Liver (tissue), 7 donors: ENCODE measurements at regions not wholly inside any gene's neighbourhood (a gene's known extent, or its start where the extent isn't known, plus 50 kb on each side); places are given as distances from the start of the nearest gene placed in this dataset.

Source experiments
- DNase-seq: peaks from one replicate; pipeline ENCODE4 v3.0.0-alpha.2; 2017; ENCODE audit warnings: low spot score
- H3K27ac ChIP-seq, 2 donors: one replicate each; pipeline ENCODE4 v1.7.0; 2013; ENCODE audit warnings: inconsistent platforms in 2 of 2, low read length in 2 of 2, control low read depth in 1 of 2, low read depth in 1 of 2, mild to moderate bottlenecking in 1 of 2
- H3K27me3 ChIP-seq, 4 donors: one replicate each; pipeline versions ENCODE4 v1.6.1 to v1.7.0; 2013; ENCODE audit warnings: low read length in 3 of 4, inconsistent platforms in 1 of 4, mild to moderate bottlenecking in 1 of 4, moderate library complexity in 1 of 4; ENCODE audit not compliant: control insufficient read depth in 4 of 4, insufficient read depth in 4 of 4
- H3K36me3 ChIP-seq, 4 donors: one replicate each; pipeline versions ENCODE4 v1.6.1 to v1.7.0; 2013; ENCODE audit warnings: low read length in 3 of 4, mild to moderate bottlenecking in 3 of 4, low read depth in 1 of 4, moderate library complexity in 1 of 4; ENCODE audit not compliant: control insufficient read depth in 4 of 4, insufficient read depth in 3 of 4
- H3K4me1 ChIP-seq, 4 donors: one replicate each; pipeline versions ENCODE4 v1.6.1 to v1.7.0; 2013; ENCODE audit warnings: low read length in 3 of 4, mild to moderate bottlenecking in 3 of 4, moderate library complexity in 1 of 4; ENCODE audit not compliant: control insufficient read depth in 4 of 4, insufficient read depth in 4 of 4
- H3K4me3 ChIP-seq, 3 donors: one replicate each; pipeline versions ENCODE4 v1.6.1 to v1.7.0; 2013; ENCODE audit warnings: low read length in 3 of 3, control low read depth in 1 of 3, low read depth in 1 of 3, mild to moderate bottlenecking in 1 of 3
- H3K9ac ChIP-seq, 2 donors: one replicate each; pipeline ENCODE4 v1.7.0; 2013; ENCODE audit warnings: low read length in 2 of 2, mild to moderate bottlenecking in 2 of 2, moderate library complexity in 2 of 2, control low read depth in 1 of 2, low read depth in 1 of 2
- H3K9me3 ChIP-seq, 4 donors: one replicate each; pipeline versions ENCODE4 v1.6.1 to v1.7.0; 2013; ENCODE audit warnings: low read length in 3 of 4; ENCODE audit not compliant: control insufficient read depth in 4 of 4
- FOXA1 ChIP-seq: IDR thresholded peaks from 2 replicates; pipeline ENCODE4 v1.6.1; 2016; ENCODE audit warnings: antibody characterized with exemption
- GABPA ChIP-seq, 2 donors: IDR thresholded peaks in 1 of 2; conservative IDR thresholded peaks in 1 of 2; 2 replicates each; pipeline ENCODE4 v1.6.1; 2016; ENCODE audit warnings: antibody characterized with exemption in 2 of 2, mild to moderate bottlenecking in 1 of 2, moderate library complexity in 1 of 2
- HNF4A ChIP-seq, 2 donors: conservative IDR thresholded peaks; 2 replicates each; pipeline ENCODE4 v1.6.1; 2016; ENCODE audit warnings: antibody characterized with exemption in 2 of 2, mild to moderate bottlenecking in 2 of 2
- JUND ChIP-seq, 2 donors: IDR thresholded peaks; 2 replicates each; pipeline ENCODE4 v1.6.1; 2016; ENCODE audit warnings: antibody characterized with exemption in 2 of 2
- NR2F2 ChIP-seq: IDR thresholded peaks from 2 replicates; pipeline ENCODE4 v1.6.1; 2016; ENCODE audit warnings: antibody characterized with exemption
- RAD21 ChIP-seq, 2 donors: IDR thresholded peaks; 2 replicates each; pipeline ENCODE4 v1.6.1; 2016; ENCODE audit warnings: antibody characterized with exemption in 2 of 2, mild to moderate bottlenecking in 2 of 2
- RXRA ChIP-seq, 2 donors: IDR thresholded peaks; 2 replicates each; pipeline ENCODE4 v1.6.1; 2017 to 2018; ENCODE audit warnings: antibody characterized with exemption in 2 of 2, mild to moderate bottlenecking in 1 of 2
- TAF1 ChIP-seq: conservative IDR thresholded peaks from 2 replicates; pipeline ENCODE4 v1.6.1; 2016; ENCODE audit warnings: antibody characterized with exemption, mild to moderate bottlenecking
- YY1 ChIP-seq: IDR thresholded peaks from 2 replicates; pipeline ENCODE4 v1.6.1; 2016; ENCODE audit warnings: antibody characterized with exemption, mild to moderate bottlenecking
- WGBS: extraction: QIAGEN DNeasy Blood & Tissue Kit; methylation state at CpG from one replicate; pipeline ENCODE4 v1.1.7; 2013; 5-methylcytosine and 5-hydroxymethylcytosine counted together
- TF ChIP-seq, protein P1 (sequence below): IDR thresholded peaks from 2 replicates; pipeline ENCODE4 v1.6.1; 2016; ENCODE audit warnings: antibody characterized with exemption
- TF ChIP-seq, protein P2 (sequence below): IDR thresholded peaks from 2 replicates; pipeline ENCODE4 v1.6.1; 2016; ENCODE audit warnings: antibody characterized with exemption
- donor health status: healthy.
- donor health status: healthy.
- donor health status: healthy.
- donor health status: healthy.

DNA sequence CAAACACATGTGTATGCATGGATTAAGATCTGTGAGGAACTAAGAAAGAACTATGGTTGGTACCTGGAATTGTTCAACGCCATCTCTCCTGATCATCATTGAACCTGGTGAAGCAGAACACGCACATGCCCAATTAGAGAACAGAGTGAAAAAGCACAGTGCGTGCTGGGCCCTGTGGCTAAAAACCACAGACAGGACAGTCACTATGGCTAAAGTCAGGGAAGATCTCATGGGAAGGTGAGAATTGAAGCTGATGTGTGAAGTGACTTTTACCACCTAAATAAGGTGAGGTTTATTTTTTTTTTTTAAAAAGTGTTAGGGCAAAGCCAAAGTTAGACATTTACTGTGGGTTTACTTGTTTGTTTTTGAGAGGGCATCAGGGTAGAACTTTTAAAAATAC, 215.0 kb downstream of the SLC38A4 start:
- WGBS = 98% methylated on average over 3 of the region's 3 CpGs
- H3K27me3 ChIP-seq = no peaks in the 10 kb centered on the region
- H3K4me3 ChIP-seq = no peak overlapping the region
- TF ChIP-seq HNF4A (conservative IDR thresholded peaks at IDR 0.05) (no peak), NR2F2 (no peak), JUND (IDR thresholded peaks at IDR 0.05) (no peak), TAF1 (no peak), YY1 (no peak)
- TF ChIP-seq, protein P1, sequence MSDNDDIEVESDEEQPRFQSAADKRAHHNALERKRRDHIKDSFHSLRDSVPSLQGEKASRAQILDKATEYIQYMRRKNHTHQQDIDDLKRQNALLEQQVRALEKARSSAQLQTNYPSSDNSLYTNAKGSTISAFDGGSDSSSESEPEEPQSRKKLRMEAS = no peak
- no peak overlapping the region for H3K27ac ChIP-seq
- peaks cover 0 to 3% (median 0%) of the 10 kb centered on the region in 4 donors for H3K36me3 ChIP-seq
- H3K9me3 ChIP-seq = peaks cover 0 to 6% (median 0%) of the 10 kb centered on the region in 4 donors
- H3K9ac ChIP-seq = no peak overlapping the region
- peaks cover 0 to 7% (median 2%) of the 10 kb centered on the region in 4 donors for H3K4me1 ChIP-seq
- DNase-seq = no peak

DNA sequence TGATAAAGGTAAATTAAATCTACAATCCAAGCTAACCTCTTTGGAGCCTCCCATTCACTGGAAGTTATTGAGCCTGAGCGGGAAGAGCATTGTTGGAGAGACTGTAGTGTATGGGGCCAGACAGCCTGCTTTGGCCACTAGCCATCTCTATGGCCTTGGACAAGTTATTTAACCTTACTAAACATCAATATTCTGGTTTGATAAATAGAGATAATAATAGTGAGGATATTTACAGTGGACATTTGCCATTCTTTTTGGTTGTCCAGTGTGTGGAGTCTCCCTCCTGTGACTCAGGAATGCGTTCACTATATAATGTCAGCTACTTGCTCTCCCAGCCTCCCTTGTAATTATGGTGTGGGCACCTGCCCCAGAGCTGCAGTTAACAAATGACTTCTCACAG, 216.1 kb downstream of the SLC38A4 start:
- no peak overlapping the region for H3K27ac ChIP-seq

DNA sequence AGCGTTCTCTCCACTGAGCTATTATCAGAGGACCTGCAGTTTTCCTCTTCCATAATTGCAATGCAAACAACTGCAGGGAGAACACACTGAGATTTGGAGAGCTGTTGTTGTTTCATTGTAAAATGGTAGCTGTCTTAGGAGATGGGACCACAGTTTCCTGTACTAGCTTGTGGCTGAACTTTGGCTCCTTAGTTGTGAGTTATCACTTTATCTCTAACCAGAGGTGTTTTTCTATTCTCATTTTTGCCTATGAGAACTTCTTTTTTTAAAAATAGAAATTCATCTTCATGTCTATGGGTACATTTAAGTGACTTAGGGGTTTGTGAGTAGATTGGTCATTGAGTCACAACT, 216.5 kb downstream of the SLC38A4 start:
- Histone ChIP-seq H3K4me3 (no peak overlapping the region), H3K27me3 (no peaks in the 10 kb centered on the region), H3K9me3 (no peaks in the 10 kb centered on the region), H3K9ac (no peak overlapping the region), H3K27ac (no peak overlapping the region), H3K36me3 (no peaks in the 10 kb centered on the region), H3K4me1 (peaks cover 0 to 7% (median 2%) of the 10 kb centered on the region in 4 donors)
- no peak for TF ChIP-seq HNF4A (conservative IDR thresholded peaks at IDR 0.05)
- no peak for TF ChIP-seq FOXA1
- TF ChIP-seq, protein P1 = no peak
- 75% methylated on average over 1 of the region's 1 CpG for WGBS
- no peak for DNase-seq

More for the DNA sequence above, 216.1 kb downstream of the SLC38A4 start:
- no peaks in the 10 kb centered on the region for H3K27me3 ChIP-seq
- no peak overlapping the region for H3K9ac ChIP-seq
- DNase-seq = no peak
- 61% methylated on average over 2 of the region's 2 CpGs for WGBS
- TF ChIP-seq RAD21 (IDR thresholded peaks at IDR 0.05) = peak in 1 of 2 donors; percentile 26
- TF ChIP-seq RXRA (IDR thresholded peaks at IDR 0.05) = no peak
- H3K36me3 ChIP-seq = no peaks in the 10 kb centered on the region
- peaks cover 0 to 7% (median 2%) of the 10 kb centered on the region in 4 donors for H3K4me1 ChIP-seq
- H3K9me3 ChIP-seq = no peaks in the 10 kb centered on the region
- no peak overlapping the region for H3K4me3 ChIP-seq

DNA sequence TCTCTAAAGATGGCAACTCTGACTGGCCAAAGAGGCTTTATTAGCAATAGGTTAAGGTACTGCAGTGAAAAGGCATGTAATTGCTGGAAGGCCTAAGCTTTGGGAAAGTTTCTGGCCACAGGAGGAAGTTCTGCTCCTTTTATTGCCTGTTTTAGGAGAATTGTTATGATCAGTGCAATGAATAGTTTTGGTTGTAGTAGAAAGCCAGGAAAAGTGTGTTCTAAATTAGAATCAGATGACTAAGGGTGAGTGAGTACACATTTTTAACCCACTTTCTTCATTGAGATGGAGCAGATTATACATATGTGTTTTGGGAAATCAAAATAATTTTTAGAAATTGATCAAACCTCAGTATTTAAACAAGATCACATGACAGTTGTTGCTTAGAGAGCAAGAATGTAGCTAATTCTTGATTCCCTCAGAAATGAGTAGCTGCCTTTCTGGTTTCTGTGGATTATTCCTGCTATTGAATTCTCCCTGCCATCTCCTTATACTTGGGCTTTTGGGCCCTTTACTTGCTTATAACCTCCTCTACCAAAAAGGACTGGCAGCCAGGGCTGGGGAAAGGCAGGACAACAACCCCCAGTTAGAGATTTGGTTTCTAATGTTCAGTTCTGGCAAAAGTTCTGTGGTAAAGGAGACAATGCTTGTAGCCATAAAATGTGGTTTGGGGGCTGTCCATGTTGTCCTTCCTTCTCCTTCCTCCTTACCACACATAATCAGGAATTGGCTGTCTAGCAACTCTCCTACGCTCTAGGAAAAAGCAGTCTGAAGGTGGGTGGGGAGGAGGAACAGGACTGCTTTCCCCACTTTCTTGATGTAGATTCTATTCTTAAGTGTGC, 217.1 kb downstream of the SLC38A4 start:
- Histone ChIP-seq H3K4me3 (no peak overlapping the region), H3K27ac (no peak overlapping the region), H3K9me3 (no peaks in the 10 kb centered on the region), H3K27me3 (no peaks in the 10 kb centered on the region), H3K36me3 (no peaks in the 10 kb centered on the region), H3K4me1 (peaks cover 0 to 7% (median 2%) of the 10 kb centered on the region in 4 donors), H3K9ac (no peak overlapping the region)
- peak in 1 of 2 donors; percentile 9 for TF ChIP-seq GABPA (IDR thresholded peaks at IDR 0.05 in 1 of 2, conservative IDR thresholded peaks at IDR 0.05 in 1 of 2)
- TF ChIP-seq, protein P2, sequence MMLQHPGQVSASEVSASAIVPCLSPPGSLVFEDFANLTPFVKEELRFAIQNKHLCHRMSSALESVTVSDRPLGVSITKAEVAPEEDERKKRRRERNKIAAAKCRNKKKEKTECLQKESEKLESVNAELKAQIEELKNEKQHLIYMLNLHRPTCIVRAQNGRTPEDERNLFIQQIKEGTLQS = no peak
- 86% methylated on average over 1 of the region's 1 CpG for WGBS
- DNase-seq = no peak
